ENCODE measurements at regions not wholly inside any gene's neighbourhood (a gene's known extent, or its start where the extent isn't known, plus 50 kb on each side); places are given as distances from the start of the nearest gene placed in this dataset.

- no peak overlapping the region for H3K4me3 ChIP-seq (ENCODE audit: low read length)
- no peak for DNase-seq (ENCODE audit: low read depth)
- TF ChIP-seq CTCF (conservative IDR thresholded peaks at IDR 0.05; ENCODE audit: low read depth, low read length) = no peak
Measured at GRCh38 chr21:39066829-39067780, 116.1 kb downstream of the PSMG1 start.

GRCh38 chr21:39065917-39066316, 117.3 kb downstream of the PSMG1 start:
- H3K4me3 ChIP-seq (ENCODE audit: low read length) = no peak overlapping the region
- TF ChIP-seq CTCF (conservative IDR thresholded peaks at IDR 0.05; ENCODE audit: low read depth, low read length) = no peak
- no peak for DNase-seq (ENCODE audit: low read depth)

- no peak overlapping the region for H3K4me3 ChIP-seq (ENCODE audit: low read length)
Measured at GRCh38 chr21:39064325-39065012, 118.8 kb downstream of the PSMG1 start.

GRCh38 chr21:39063517-39063916, 119.7 kb downstream of the PSMG1 start:
- TF ChIP-seq CTCF (conservative IDR thresholded peaks at IDR 0.05; ENCODE audit: low read depth, low read length) = no peak
- no peak for DNase-seq (ENCODE audit: low read depth)
- H3K4me3 ChIP-seq (ENCODE audit: low read length) = no peak overlapping the region

More at GRCh38 chr21:39064325-39065012, 118.8 kb downstream of the PSMG1 start:
- TF ChIP-seq CTCF (conservative IDR thresholded peaks at IDR 0.05; ENCODE audit: low read depth, low read length) = no peak
- no peak for DNase-seq (ENCODE audit: low read depth)

GRCh38 chr21:39062196-39062595, 121.1 kb downstream of the PSMG1 start:
- no peak for TF ChIP-seq CTCF (conservative IDR thresholded peaks at IDR 0.05; ENCODE audit: low read depth, low read length)
- DNase-seq (ENCODE audit: low read depth) = no peak
- H3K4me3 ChIP-seq (ENCODE audit: low read length) = no peak overlapping the region

GRCh38 chr21:39061766-39062165, 121.5 kb downstream of the PSMG1 start:
- DNase-seq (ENCODE audit: low read depth) = no peak
- TF ChIP-seq CTCF (conservative IDR thresholded peaks at IDR 0.05; ENCODE audit: low read depth, low read length) = no peak
- H3K4me3 ChIP-seq (ENCODE audit: low read length) = no peak overlapping the region

Data from retinal pigment epithelial cell (primary cell).